ENCODE measurements at regions not wholly inside any gene's neighbourhood (a gene's known extent, or its start where the extent isn't known, plus 50 kb on each side); places are given as distances from the start of the nearest gene placed in this dataset.

GRCh38 chr5:30765706-30766105 lies 427.8 kb upstream of the CDH6 start:
- TF ChIP-seq CTCF (conservative IDR thresholded peaks at IDR 0.05; ENCODE audit: low read length), result no peak
- no peak for TF ChIP-seq EZH2phosphoT487 (IDR thresholded peaks at IDR 0.05; ENCODE audit: borderline replicate concordance, low read depth, low read length)
- DNase-seq (ENCODE audit: low spot score), result no peak
- no peak overlapping the region for H3K27ac ChIP-seq (ENCODE audit: low read depth, low read length, poor library complexity, severe bottlenecking)
- no peaks in the 10 kb centered on the region for H3K4me1 ChIP-seq (ENCODE audit: insufficient read depth, low read length, poor library complexity, severe bottlenecking)
- H3K9me2 ChIP-seq (ENCODE audit: insufficient read depth, low read length), result no peaks in the 10 kb centered on the region
- intact Hi-C loops (cut with micrococcal nuclease; ENCODE audit: unreplicated experiment), result no loop called here
- H2AFZ ChIP-seq (ENCODE audit: low read length), result no peak overlapping the region
- H3K36me3 ChIP-seq (ENCODE audit: insufficient read depth, low read length), result no peaks in the 10 kb centered on the region
- no TSS peak for BruUV-seq (replicated peaks)
- ChIA-PET CTCF (ENCODE audit: unreplicated experiment) (no interaction called here), POLR2A (interaction anchor here (0.7 kb wide), 1 partner anchor 8 kb away, joined by 3 read pairs; no protein-coding TSS in a partner anchor)
- H3K4me3 ChIP-seq (ENCODE audit: low read depth, low read length, poor library complexity, severe bottlenecking), result no peak overlapping the region
- no peaks in the 10 kb centered on the region for H3K79me2 ChIP-seq (ENCODE audit: insufficient read depth, low read depth, low read length)
- H3K4me2 ChIP-seq (ENCODE audit: low read length), result no peak overlapping the region
- no peaks in the 10 kb centered on the region for H3K9me3 ChIP-seq (ENCODE audit: low read length)
- no peaks in the 10 kb centered on the region for H4K20me1 ChIP-seq (ENCODE audit: insufficient read depth, low read length)

DNA sequence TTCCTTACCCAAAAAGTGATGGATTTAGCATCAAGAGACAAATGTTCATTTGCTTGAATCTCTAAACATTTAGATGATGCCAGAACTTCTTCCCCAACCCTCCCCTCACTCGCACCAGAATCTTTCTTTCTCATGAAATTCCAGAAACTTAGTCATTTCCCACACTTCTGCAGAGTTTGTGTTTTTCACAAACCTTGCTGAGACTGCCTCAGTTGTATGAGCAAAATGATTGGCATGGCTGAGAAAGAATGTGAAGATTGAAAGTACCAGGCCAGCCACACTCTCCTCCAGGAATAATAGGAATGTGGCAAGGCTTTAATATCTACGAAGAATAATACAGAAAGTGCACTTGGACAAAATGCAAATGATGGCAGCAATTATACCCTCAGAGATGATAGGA lies 428.3 kb upstream of the CDH6 start:
- H3K27ac ChIP-seq (ENCODE audit: low read depth, low read length, poor library complexity, severe bottlenecking), result no peak overlapping the region
- no peaks in the 10 kb centered on the region for H3K36me3 ChIP-seq (ENCODE audit: insufficient read depth, low read length)
- intact Hi-C loops (cut with micrococcal nuclease; ENCODE audit: unreplicated experiment), result no loop called here
- H3K79me2 ChIP-seq (ENCODE audit: insufficient read depth, low read depth, low read length), result no peaks in the 10 kb centered on the region
- H3K9me2 ChIP-seq (ENCODE audit: insufficient read depth, low read length), result no peaks in the 10 kb centered on the region
- no peak for TF ChIP-seq CTCF (conservative IDR thresholded peaks at IDR 0.05; ENCODE audit: low read length)
- TF ChIP-seq EZH2phosphoT487 (IDR thresholded peaks at IDR 0.05; ENCODE audit: borderline replicate concordance, low read depth, low read length), result no peak
- POLR2A ChIA-PET, result no interaction called here
- H3K4me1 ChIP-seq (ENCODE audit: insufficient read depth, low read length, poor library complexity, severe bottlenecking), result no peaks in the 10 kb centered on the region
- no peaks in the 10 kb centered on the region for H4K20me1 ChIP-seq (ENCODE audit: insufficient read depth, low read length)
- BruUV-seq (replicated peaks), result no TSS peak
- CTCF ChIA-PET (ENCODE audit: unreplicated experiment), result no interaction called here
- no peak overlapping the region for H3K4me2 ChIP-seq (ENCODE audit: low read length)
- H3K9me3 ChIP-seq (ENCODE audit: low read length), result no peaks in the 10 kb centered on the region
- no peak overlapping the region for H3K4me3 ChIP-seq (ENCODE audit: low read depth, low read length, poor library complexity, severe bottlenecking)
- no peak overlapping the region for H2AFZ ChIP-seq (ENCODE audit: low read length)
- no peak for DNase-seq (ENCODE audit: low spot score)

- Histone ChIP-seq H2AFZ (ENCODE audit: low read length) (no peak overlapping the region), H3K36me3 (ENCODE audit: insufficient read depth, low read length) (no peaks in the 10 kb centered on the region), H3K27ac (ENCODE audit: low read depth, low read length, poor library complexity, severe bottlenecking) (no peak overlapping the region), H3K4me3 (ENCODE audit: low read depth, low read length, poor library complexity, severe bottlenecking) (no peak overlapping the region), H3K9me3 (ENCODE audit: low read length) (no peaks in the 10 kb centered on the region), H3K79me2 (ENCODE audit: insufficient read depth, low read depth, low read length) (no peaks in the 10 kb centered on the region), H3K4me2 (ENCODE audit: low read length) (no peak overlapping the region), H4K20me1 (ENCODE audit: insufficient read depth, low read length) (no peaks in the 10 kb centered on the region), H3K4me1 (ENCODE audit: insufficient read depth, low read length, poor library complexity, severe bottlenecking) (no peaks in the 10 kb centered on the region), H3K9me2 (ENCODE audit: insufficient read depth, low read length) (no peaks in the 10 kb centered on the region)
- BruUV-seq (replicated peaks), result no TSS peak
- ChIA-PET POLR2A (no interaction called here), CTCF (ENCODE audit: unreplicated experiment) (no interaction called here)
- TF ChIP-seq EZH2phosphoT487 (IDR thresholded peaks at IDR 0.05; ENCODE audit: borderline replicate concordance, low read depth, low read length) (no peak), CTCF (conservative IDR thresholded peaks at IDR 0.05; ENCODE audit: low read length) (no peak)
- no peak for DNase-seq (ENCODE audit: low spot score)
- intact Hi-C loops (cut with micrococcal nuclease; ENCODE audit: unreplicated experiment), result no loop called here
Measured at GRCh38 chr5:30764704-30765103, 428.8 kb upstream of the CDH6 start.

Data from OCI-LY7 (cell line).